ENCODE measurements at regions not wholly inside any gene's neighbourhood (a gene's known extent, or its start where the extent isn't known, plus 50 kb on each side); places are given as distances from the start of the nearest gene placed in this dataset.

DNA sequence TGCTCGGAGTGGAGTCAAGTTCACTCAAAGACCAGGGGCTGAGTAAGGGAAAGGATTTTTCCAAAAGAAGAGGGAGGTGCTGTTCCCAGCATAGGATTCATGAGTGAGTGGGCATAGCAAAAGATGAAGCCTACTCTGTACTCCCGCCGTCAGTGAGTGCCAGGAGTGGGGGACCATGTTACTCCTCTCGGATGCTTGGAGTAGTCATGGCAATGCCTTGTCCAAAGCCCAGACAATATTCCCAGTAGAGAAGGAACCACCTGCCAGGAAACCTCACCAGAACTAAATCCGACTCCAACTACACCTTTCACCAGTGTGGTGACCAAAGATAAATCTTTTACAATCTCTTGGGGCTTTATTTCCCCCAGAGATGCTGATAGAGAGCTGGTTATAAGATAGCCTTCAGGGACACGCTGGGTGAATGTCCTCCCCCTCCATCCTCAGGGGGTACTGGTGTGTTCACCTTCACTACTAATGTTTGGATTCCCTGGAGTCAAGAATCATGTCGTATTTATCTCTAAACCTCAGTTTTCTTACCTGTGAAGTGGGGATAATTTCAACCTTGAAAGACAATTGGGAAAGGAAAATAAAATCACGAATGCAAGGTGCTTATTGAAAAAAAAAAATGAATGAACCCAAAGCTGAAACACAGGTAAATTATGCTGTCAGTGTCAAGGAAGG is 165.2 kb downstream of the NSG2 start:
- no peak overlapping the region for H2BK15ac ChIP-seq (ENCODE audit: low read length)
- H3K9me3 ChIP-seq (ENCODE audit: insufficient read depth in 2 of 2, low read depth in 1 of 2, low read length in 1 of 2) = no peaks in the 10 kb centered on the region
- no peak overlapping the region for H3K56ac ChIP-seq (replicated peaks; ENCODE audit: insufficient read length, low read depth, low read length)
- no peak overlapping the region for H2BK12ac ChIP-seq (ENCODE audit: low read depth, low read length)
- H2AK5ac ChIP-seq (ENCODE audit: low read depth, low read length) = no peak overlapping the region
- no peaks in the 10 kb centered on the region for H3K23me2 ChIP-seq (ENCODE audit: low read depth, low read length)
- H2BK120ac ChIP-seq (replicated peaks; ENCODE audit: low read depth, low read length) = no peak overlapping the region
- H3K4ac ChIP-seq (replicated peaks; ENCODE audit: insufficient read length, low read depth, low read length) = no peak overlapping the region
- no peak overlapping the region for H3K4me2 ChIP-seq (ENCODE audit: insufficient read depth in 1 of 2, low read depth in 2 of 2, low read length in 2 of 2)
- H4K91ac ChIP-seq (replicated peaks; ENCODE audit: insufficient read length, low read length) = no peak overlapping the region
- H3K23ac ChIP-seq (ENCODE audit: insufficient read length) = no peak overlapping the region
- ChIA-PET POLR2A (ENCODE audit: partially characterized antibody) (interaction anchor here (0.7 kb wide), 1 partner anchor 888 kb away, joined by 3 read pairs; no protein-coding TSS in a partner anchor), CTCF (ENCODE audit: partially characterized antibody) (interaction anchor here (1.3 to 1.6 kb wide), 3 partner anchors 14 to 165 kb away, joined by 3 to 6 read pairs (median 3); partner anchors contain the start of gene NSG2)
- H2BK20ac ChIP-seq (ENCODE audit: low read length) = no peak overlapping the region
- H4K8ac ChIP-seq (ENCODE audit: extremely low read depth, insufficient read depth, low read length) = no peak overlapping the region
- no peak overlapping the region for H4K5ac ChIP-seq (ENCODE audit: insufficient read length, low read depth, low read length)
- WGBS, 2 experiments (ENCODE audit: extremely low coverage in 1 of 2, insufficient coverage in 1 of 2, insufficient read length in 1 of 2, insufficient replicate concordance in 2 of 2, low coverage in 1 of 2, low lambda C conversion rate in 2 of 2, missing lambda C conversion rate in 1 of 2) = 83% methylated on average over 8 of the region's 8 CpGs; no CpG with 5 or more reads in 1 of the 2 experiments
- no peaks in the 10 kb centered on the region for H3K27me3 ChIP-seq (replicated peaks in 1 of 4; ENCODE audit: control insufficient read depth in 3 of 4, extremely low read depth in 1 of 4, insufficient read depth in 3 of 4, low read length in 3 of 4)
- H3K18ac ChIP-seq (ENCODE audit: extremely low read depth, low read length) = no peak overlapping the region
- FAIRE-seq = no peak
- no peak for DNase-seq (ENCODE audit: low read depth in 1 of 2, low spot score in 2 of 2)
- H3K4me3 ChIP-seq (ENCODE audit: extremely low read depth in 1 of 4, insufficient read depth in 2 of 4, low read depth in 3 of 4, low read length in 4 of 4) = no peak overlapping the region
- 0 out of 2 replicates have a peak overlapping the region, but pooled peaks have one; percentile 46 for H2AFZ ChIP-seq (ENCODE audit: low read length)
- no peak overlapping the region for H3K14ac ChIP-seq (ENCODE audit: insufficient read length)
- peaks cover 0 to 7% (median 5%) of the 10 kb centered on the region in 4 experiments; a peak in 6 of 7 replicates for H3K4me1 ChIP-seq (replicated peaks in 1 of 4; ENCODE audit: control insufficient read depth in 3 of 4, insufficient read depth in 4 of 4, low read length in 3 of 4)
- no peak overlapping the region for H2BK5ac ChIP-seq (ENCODE audit: low read depth, low read length)
- no peaks in the 10 kb centered on the region for H3K36me3 ChIP-seq (ENCODE audit: control insufficient read depth in 2 of 4, insufficient read depth in 4 of 4, low read length in 3 of 4)
- no peak overlapping the region for H3K9ac ChIP-seq (replicated peaks in 1 of 4; ENCODE audit: extremely low read depth in 1 of 4, low read depth in 3 of 4, low read length in 3 of 4)
- no peaks in the 10 kb centered on the region for H4K20me1 ChIP-seq (replicated peaks in 1 of 2; ENCODE audit: control insufficient read depth in 1 of 2, insufficient read depth in 2 of 2, low read length in 2 of 2)
- no peaks in the 10 kb centered on the region for H3K79me1 ChIP-seq (ENCODE audit: low read depth, low read length)
- no peaks in the 10 kb centered on the region for H3K79me2 ChIP-seq (ENCODE audit: control insufficient read depth in 1 of 2, insufficient read depth in 2 of 2, low read length in 2 of 2)
- no peak overlapping the region for H3K27ac ChIP-seq (ENCODE audit: low read depth, low read length)
- peak; percentile 84; the same call in 1 of the 2 replicates for TF ChIP-seq KDM1A (IDR thresholded peaks at IDR 0.05; ENCODE audit: borderline replicate concordance, low read length)
- no peak for TF ChIP-seq CEBPB (IDR thresholded peaks at IDR 0.05; ENCODE audit: low read depth, low read length)
- no peak for TF ChIP-seq CREB1 (IDR thresholded peaks at IDR 0.05)
